LNCAP (cell line): ENCODE measurements at regions not wholly inside any gene's neighbourhood (a gene's known extent, or its start where the extent isn't known, plus 50 kb on each side); places are given as distances from the start of the nearest gene placed in this dataset.

Experiments used
- CTCF ChIP-seq: fragments of 450-650 bp; IDR thresholded peaks from 2 replicates; pipeline ENCODE4 v1.5.1; 2017; ENCODE audit warnings: mild to moderate bottlenecking

GRCh38 chr19:31825134-31826094, 476.2 kb upstream of the TSHZ3 start:
- TF ChIP-seq CTCF: no peak

GRCh38 chr19:31826325-31826724, 477.1 kb upstream of the TSHZ3 start:
- no peak for TF ChIP-seq CTCF

GRCh38 chr19:31831421-31832175, 482.4 kb upstream of the TSHZ3 start:
- TF ChIP-seq CTCF: no peak

- TF ChIP-seq CTCF: no peak
These were observed 482.9 kb upstream of the TSHZ3 start for GRCh38 chr19:31832176-31832548.

GRCh38 chr19:31834070-31834469, 484.8 kb upstream of the TSHZ3 start:
- TF ChIP-seq CTCF: no peak

- no peak for TF ChIP-seq CTCF
These were observed 489.1 kb upstream of the TSHZ3 start for GRCh38 chr19:31838163-31838815.

- no peak for TF ChIP-seq CTCF
These were observed 491.1 kb upstream of the TSHZ3 start for GRCh38 chr19:31840371-31840770.
